8988T (cell line): ENCODE measurements at regions not wholly inside any gene's neighbourhood (a gene's known extent, or its start where the extent isn't known, plus 50 kb on each side); places are given as distances from the start of the nearest gene placed in this dataset.

Experiments used
- DNase-seq: peaks from one replicate; pipeline ENCODE4 v3.0.0; 2011

- DNase-seq = no peak
These were observed 58.3 kb upstream of the COMTD1 start for GRCh38 chr10:75294031-75294437.

- DNase-seq = no peak
These were observed 57.7 kb upstream of the COMTD1 start for GRCh38 chr10:75293446-75293820.

DNA sequence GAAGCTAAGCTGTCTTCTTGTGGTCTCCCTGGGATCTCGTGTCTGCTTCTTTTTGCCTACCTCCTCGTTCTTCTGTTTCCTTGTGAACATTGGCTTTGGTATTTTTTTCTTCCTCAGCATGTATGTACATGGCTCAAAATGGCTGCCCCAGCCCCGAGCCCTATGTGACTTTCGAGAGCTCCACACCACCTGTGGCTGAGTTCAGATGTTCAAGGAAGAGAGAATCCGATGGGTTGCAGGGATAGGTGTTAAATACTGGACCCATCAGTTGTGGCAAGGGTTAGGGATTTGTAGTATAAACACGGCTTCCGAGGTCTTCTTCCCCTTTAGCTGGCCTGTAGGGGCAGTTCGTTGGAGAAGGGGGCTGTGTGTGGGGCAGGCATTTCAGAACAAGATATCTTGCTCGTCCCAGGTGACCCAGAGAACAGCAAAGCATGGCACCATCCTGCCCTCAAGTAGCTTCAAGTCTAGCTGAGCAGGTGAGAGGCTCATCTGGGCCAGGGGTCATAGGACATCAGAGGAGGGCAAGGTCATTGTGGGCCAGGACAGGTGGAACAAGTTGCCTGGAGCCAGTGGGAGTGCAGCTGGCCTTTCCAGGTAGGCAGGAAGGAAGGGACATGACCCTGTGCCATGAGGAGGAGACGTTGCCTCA, 57.2 kb upstream of the COMTD1 start:
- DNase-seq = no peak

DNA sequence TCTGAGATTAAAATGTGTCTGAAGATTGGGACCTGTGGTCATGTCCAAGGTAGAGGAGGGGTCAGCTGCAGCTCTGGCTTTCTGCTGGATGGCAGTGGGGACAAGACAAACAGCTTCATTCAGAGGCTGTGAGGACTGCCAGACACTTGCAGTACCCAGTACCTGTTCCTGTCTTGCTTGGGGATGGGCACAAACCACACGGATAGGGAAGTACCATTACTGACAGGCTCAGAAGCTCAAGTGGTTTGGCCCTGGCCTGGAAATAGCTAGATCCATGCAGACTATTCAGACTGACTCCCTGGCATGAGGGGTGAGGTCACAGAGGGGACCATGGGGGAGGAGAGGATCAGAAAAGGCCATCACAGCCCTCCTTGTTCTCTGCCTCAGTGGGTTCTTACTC, 56.0 kb upstream of the COMTD1 start:
- no peak for DNase-seq

DNA sequence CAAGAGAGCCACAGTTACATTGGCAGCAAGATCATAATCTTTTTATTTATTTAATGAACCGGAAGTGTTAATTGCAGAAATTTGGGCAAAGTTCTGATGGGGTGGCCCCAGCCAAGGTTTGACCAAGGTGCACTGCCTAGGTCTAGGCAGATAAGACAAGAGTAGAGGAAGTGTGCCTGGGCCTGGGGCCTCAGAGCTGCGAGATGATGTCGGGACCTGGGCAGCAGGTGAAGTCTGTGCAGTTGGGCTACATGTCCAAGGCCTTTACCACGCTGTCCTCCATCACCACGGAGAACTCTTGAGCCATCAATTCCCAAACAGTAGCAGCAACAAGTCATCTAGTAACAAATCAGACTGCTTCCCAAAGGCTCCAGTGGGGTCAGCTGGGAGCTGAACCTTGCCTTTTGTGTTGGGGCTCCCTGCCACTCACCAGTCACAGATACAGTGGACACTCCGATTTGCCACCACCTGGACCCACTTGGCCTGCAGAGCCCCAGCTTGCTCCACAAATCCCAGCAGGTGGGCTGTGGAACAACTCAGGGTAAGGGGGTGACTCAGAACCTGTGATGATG, 52.5 kb upstream of the COMTD1 start:
- DNase-seq = no peak

DNA sequence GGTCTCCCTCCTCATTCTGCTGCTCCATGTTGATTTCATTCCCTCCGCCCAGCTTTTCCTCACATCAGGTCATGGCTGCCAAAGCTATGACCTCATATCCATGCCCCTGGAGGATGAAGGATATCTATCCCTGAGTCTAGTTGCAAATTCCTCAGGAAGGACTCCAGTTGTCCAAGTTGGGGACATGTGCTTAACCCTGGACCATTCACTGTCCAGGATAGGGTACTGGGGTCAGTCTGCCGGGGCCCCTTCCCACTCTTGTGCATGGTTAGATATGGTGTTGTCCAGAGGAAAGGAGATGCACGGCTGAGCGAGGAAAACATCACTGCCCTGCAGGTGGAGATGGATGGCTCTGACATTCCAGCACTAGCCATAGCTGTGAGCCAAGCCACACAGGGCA, 51.9 kb upstream of the COMTD1 start:
- no peak for DNase-seq

- no peak for DNase-seq
These were observed 51.1 kb upstream of the COMTD1 start for GRCh38 chr10:75286901-75287300.
